WTC11 (cell line): ENCODE measurements at regions not wholly inside any gene's neighbourhood (a gene's known extent, or its start where the extent isn't known, plus 50 kb on each side); places are given as distances from the start of the nearest gene placed in this dataset.
"Not testable (repeated sequence)": the region's sequence is repeated elsewhere in the genome, so short reads cannot be mapped to it uniquely, and the experiment has no call there.

ENCODE experiments used
- ATAC-seq: fragments of 200-7000 bp; cut with Tn5 transposase; 2 replicates; pipeline ENCODE4 v1.10.0; 2021; ENCODE audit warnings: mild to moderate bottlenecking, moderate library complexity
- CTCF ChIA-PET: fragments of 300-600 bp; sonication (Branson Sonifier 250); formaldehyde crosslinking; loops from one replicate; lab custom pipeline; 2021; ENCODE audit warnings: antibody characterized with exemption; lab: Charles Lee
- POLR2A ChIA-PET: fragments of 350-600 bp; sonication (Branson Sonifier 250); formaldehyde crosslinking; loops from one replicate; lab custom pipeline; 2021; ENCODE audit warnings: antibody characterized with exemption; lab: Charles Lee
- DNase-seq: peaks from one replicate; pipeline ENCODE4 v3.0.0; 2021; ENCODE audit warnings: low spot score
- H3K27ac Mint-ChIP-seq: 2 replicates; pipeline ENCODE4 v1.8.0; 2021; ENCODE audit warnings: mixed read lengths
- H3K27me3 Mint-ChIP-seq: 2 replicates; pipeline ENCODE4 v1.8.0; 2021; ENCODE audit warnings: low read depth, mild to moderate bottlenecking, moderate library complexity, mixed read lengths
- H3K36me3 Mint-ChIP-seq: 2 replicates; pipeline ENCODE4 v1.8.0; 2021; ENCODE audit warnings: mixed read lengths
- H3K4me1 Mint-ChIP-seq: 2 replicates; pipeline ENCODE4 v1.8.0; 2022; ENCODE audit warnings: mixed read lengths
- H3K4me3 Mint-ChIP-seq: 2 replicates; pipeline ENCODE4 v1.8.0; 2021; ENCODE audit warnings: mild to moderate bottlenecking, moderate library complexity, mixed read lengths
- H3K9me3 Mint-ChIP-seq: 2 replicates; pipeline ENCODE4 v1.8.0; 2021; ENCODE audit warnings: mixed read lengths
- CBFB ChIP-seq: sonication (generic); formaldehyde crosslinking; IDR thresholded peaks from 2 replicates; pipeline ENCODE4 v1.8.1; 2022; ENCODE audit warnings: mild to moderate bottlenecking, low read depth, missing genetic modification reagents
- ELF4 ChIP-seq: sonication (generic); formaldehyde crosslinking; IDR thresholded peaks from 2 replicates; pipeline ENCODE4 v1.8.1; 2022; ENCODE audit warnings: low read depth, mild to moderate bottlenecking, moderate library complexity, missing genetic modification reagents
- ESRRA ChIP-seq: sonication (generic); formaldehyde crosslinking; IDR thresholded peaks from 2 replicates; pipeline ENCODE4 v1.8.1; 2022; ENCODE audit warnings: mild to moderate bottlenecking, missing genetic modification reagents, borderline replicate concordance
- FOXJ3 ChIP-seq: sonication (generic); formaldehyde crosslinking; IDR thresholded peaks from 2 replicates; pipeline ENCODE4 v1.9.0; 2021; ENCODE audit warnings: missing genetic modification reagents, mild to moderate bottlenecking, borderline replicate concordance
- HMGA2 ChIP-seq: fragments of 250-450 bp; sonication (Bioruptor Pico); IDR thresholded peaks from 2 replicates; pipeline ENCODE4 v1.4.0; 2021; ENCODE audit warnings: mild to moderate bottlenecking, moderate library complexity
- JUN ChIP-seq: sonication (generic); formaldehyde crosslinking; IDR thresholded peaks from 2 replicates; pipeline ENCODE4 v1.8.0; 2023; ENCODE audit warnings: mild to moderate bottlenecking, missing genetic modification reagents
- KAT7 ChIP-seq: sonication (generic); formaldehyde crosslinking; IDR thresholded peaks from 2 replicates; pipeline ENCODE4 v1.8.1; 2023; ENCODE audit warnings: missing genetic modification reagents, mild to moderate bottlenecking, borderline replicate concordance
- NR1H2 ChIP-seq: sonication (generic); formaldehyde crosslinking; IDR thresholded peaks from 2 replicates; pipeline ENCODE4 v1.9.0; 2021; ENCODE audit warnings: mild to moderate bottlenecking, moderate library complexity, missing genetic modification reagents
- OVOL2 ChIP-seq: fragments of 250-450 bp; sonication (Bioruptor Pico); IDR thresholded peaks from 2 replicates; pipeline ENCODE4 v1.9.0; 2021; ENCODE audit warnings: mild to moderate bottlenecking, borderline replicate concordance
- PRRX2 ChIP-seq: fragments of 250-450 bp; sonication (Bioruptor Pico); IDR thresholded peaks from 2 replicates; pipeline ENCODE4 v1.8.0; 2021; ENCODE audit warnings: mild to moderate bottlenecking
- SMAD3 ChIP-seq: sonication (generic); formaldehyde crosslinking; IDR thresholded peaks from 2 replicates; pipeline ENCODE4 v1.8.0; 2022; ENCODE audit warnings: missing genetic modification reagents, mild to moderate bottlenecking, borderline replicate concordance
- SOX15 ChIP-seq: fragments of 250-450 bp; sonication (Bioruptor Pico); IDR thresholded peaks from 2 replicates; pipeline ENCODE4 v1.9.0; 2021; ENCODE audit warnings: mild to moderate bottlenecking
- ZBTB21 ChIP-seq: sonication (generic); formaldehyde crosslinking; IDR thresholded peaks from 2 replicates; pipeline ENCODE4 v1.8.1; 2023; ENCODE audit warnings: mild to moderate bottlenecking, missing genetic modification reagents, borderline replicate concordance
- ZNF219 ChIP-seq: sonication (generic); formaldehyde crosslinking; IDR thresholded peaks from 2 replicates; pipeline ENCODE4 v1.8.0; 2023; ENCODE audit warnings: missing genetic modification reagents, mild to moderate bottlenecking, borderline replicate concordance
- ZNF263 ChIP-seq: sonication (generic); formaldehyde crosslinking; IDR thresholded peaks from 2 replicates; pipeline ENCODE4 v1.8.1; 2022; ENCODE audit warnings: low read depth, mild to moderate bottlenecking, moderate library complexity, missing genetic modification reagents
- TF ChIP-seq, protein P1 (sequence below): sonication (generic); formaldehyde crosslinking; IDR thresholded peaks from 2 replicates; pipeline ENCODE4 v1.8.1; 2023; ENCODE audit warnings: mild to moderate bottlenecking, missing genetic modification reagents, moderate library complexity
- TF ChIP-seq, protein P2 (sequence below): fragments of 250-450 bp; sonication (Bioruptor Pico); IDR thresholded peaks from 2 replicates; pipeline ENCODE4 v1.9.0; 2021; ENCODE audit warnings: mild to moderate bottlenecking
- TF ChIP-seq, protein P3 (sequence below): fragments of 250-450 bp; sonication (Bioruptor Pico); IDR thresholded peaks from 2 replicates; pipeline ENCODE4 v1.8.0; 2021; ENCODE audit warnings: mild to moderate bottlenecking
- TF ChIP-seq, protein P4 (sequence below): sonication (generic); formaldehyde crosslinking; IDR thresholded peaks from 2 replicates; pipeline ENCODE4 v1.8.1; 2023; ENCODE audit warnings: mild to moderate bottlenecking, missing genetic modification reagents
- TF ChIP-seq, protein P5 (sequence below): sonication (generic); formaldehyde crosslinking; IDR thresholded peaks from 2 replicates; pipeline ENCODE4 v1.8.1; 2023; ENCODE audit warnings: mild to moderate bottlenecking, moderate library complexity, missing genetic modification reagents

DNA sequence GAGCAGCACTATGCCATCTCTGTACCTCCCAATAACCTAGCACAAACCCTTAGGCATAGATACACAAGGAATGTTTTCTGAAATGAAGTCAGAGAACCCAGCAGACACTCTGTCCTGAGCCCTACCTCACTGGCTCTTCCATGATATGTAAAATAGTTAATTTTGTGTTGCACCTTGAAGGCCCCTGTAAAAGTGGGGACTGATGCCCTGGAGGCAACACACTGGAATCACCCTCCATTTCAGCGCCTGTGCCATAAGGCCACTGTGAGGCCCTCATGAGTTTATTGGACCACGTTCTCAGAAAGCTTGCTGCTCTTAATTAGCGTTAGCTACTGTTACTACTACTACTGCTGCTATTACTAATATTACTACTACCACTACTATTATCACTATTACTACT, 670.1 kb upstream of the SOX11 start:
- Mint-ChIP-seq H3K27me3 (peaks cover 19% of the 10 kb centered on the region), H3K4me1 (no peaks in the 10 kb centered on the region), H3K36me3 (peaks cover 93% of the 10 kb centered on the region), H3K27ac (no peak overlapping the region), H3K9me3 (peaks cover 88% of the 10 kb centered on the region), H3K4me3 (no peak overlapping the region)
- ChIA-PET POLR2A (no interaction called here), CTCF (no interaction called here)
- no peak for ATAC-seq
- no peak for DNase-seq
- no peak for TF ChIP-seq ZNF263 (CRISPR knock-in tag)
- TF ChIP-seq ESRRA (CRISPR knock-in tag), result no peak
- TF ChIP-seq SMAD3, result no peak
- TF ChIP-seq, protein P1, sequence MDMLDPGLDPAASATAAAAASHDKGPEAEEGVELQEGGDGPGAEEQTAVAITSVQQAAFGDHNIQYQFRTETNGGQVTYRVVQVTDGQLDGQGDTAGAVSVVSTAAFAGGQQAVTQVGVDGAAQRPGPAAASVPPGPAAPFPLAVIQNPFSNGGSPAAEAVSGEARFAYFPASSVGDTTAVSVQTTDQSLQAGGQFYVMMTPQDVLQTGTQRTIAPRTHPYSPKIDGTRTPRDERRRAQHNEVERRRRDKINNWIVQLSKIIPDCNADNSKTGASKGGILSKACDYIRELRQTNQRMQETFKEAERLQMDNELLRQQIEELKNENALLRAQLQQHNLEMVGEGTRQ (CRISPR knock-in tag), result no peak
- no peak for TF ChIP-seq FOXJ3 (CRISPR knock-in tag)
- TF ChIP-seq KAT7 (CRISPR knock-in tag), result no peak

DNA sequence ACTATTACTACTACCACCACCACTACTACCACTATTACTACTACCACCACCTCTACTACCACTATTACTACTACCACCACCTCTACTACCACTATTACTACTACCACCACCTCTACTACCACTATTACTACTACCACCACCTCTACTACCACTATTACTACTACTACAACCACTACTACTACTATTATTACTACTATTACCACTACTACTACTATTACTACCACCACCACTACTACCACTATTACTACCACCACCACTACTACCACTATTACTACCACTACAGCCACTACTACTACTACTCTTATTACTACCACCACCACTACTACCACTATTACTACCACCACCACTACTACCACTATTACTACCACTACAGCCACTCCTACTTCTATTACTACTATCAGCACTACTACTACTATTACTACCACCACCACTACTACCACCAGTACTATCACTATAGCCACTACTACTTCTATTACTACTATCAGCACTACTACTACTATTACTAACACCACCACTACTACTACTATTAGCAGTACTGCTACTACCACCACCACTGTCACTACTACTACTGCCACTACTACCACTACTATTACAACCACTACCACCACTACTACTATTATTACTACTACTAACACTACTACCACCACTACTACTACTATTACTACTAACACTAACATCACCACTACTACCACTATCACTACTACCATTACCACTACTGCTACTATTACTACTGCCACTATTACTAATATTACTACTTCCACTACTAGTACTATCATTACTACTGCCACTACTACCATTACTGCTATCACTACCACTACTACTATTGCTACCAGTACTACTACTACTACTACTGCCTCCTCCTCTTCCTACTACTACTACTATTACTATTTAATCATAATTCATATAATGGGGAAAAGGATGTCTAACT, 669.2 kb upstream of the SOX11 start:
- H3K4me3 Mint-ChIP-seq, ATAC-seq, DNase-seq, POLR2A ChIA-PET, CTCF ChIA-PET, H3K4me1 Mint-ChIP-seq, H3K27ac Mint-ChIP-seq: not testable (repeated sequence)
- Mint-ChIP-seq H3K36me3 (peaks cover 93% of the 10 kb centered on the region), H3K9me3 (peaks cover 88% of the 10 kb centered on the region), H3K27me3 (peaks cover 17% of the 10 kb centered on the region)
- TF ChIP-seq OVOL2 (CRISPR knock-in tag), result peak; percentile 83; the same call in 1 of the 2 replicates
- TF ChIP-seq SOX15, result peak; percentile 36; the same call in 1 of the 2 replicates

DNA sequence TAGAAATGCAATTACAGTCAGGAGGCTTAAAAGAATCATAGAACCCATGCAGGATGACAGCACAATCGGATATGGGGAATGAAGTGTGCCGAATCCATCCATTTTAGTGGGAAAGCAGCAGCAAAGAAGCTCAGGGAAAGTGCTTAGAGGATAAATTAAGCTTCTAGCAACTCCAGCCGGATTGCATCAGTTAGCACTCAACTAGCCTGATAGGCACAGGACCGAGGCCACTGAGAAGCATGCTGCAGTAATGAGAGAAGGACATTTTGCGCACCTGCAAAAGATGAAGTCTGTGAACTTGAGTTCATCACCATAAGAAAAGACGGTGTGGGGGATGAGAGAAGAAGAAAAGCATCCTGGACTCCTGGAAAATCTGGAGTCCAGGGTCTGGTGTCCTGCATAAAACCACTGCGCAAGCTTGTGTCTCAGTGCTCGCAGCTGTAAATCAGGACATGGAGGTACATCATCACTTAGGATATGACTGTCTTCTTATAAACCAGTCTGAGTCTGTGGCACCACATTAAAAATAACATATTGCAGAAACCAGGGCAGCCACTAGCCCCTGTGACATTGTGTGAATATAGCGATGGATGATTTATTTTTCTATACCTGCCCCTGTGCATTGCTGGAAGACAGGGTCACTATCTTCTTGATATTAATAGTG, 665.5 kb upstream of the SOX11 start:
- Mint-ChIP-seq H3K4me3 (no peak overlapping the region), H3K27me3 (peaks cover 10% of the 10 kb centered on the region), H3K9me3 (peaks cover 81% of the 10 kb centered on the region), H3K4me1 (no peaks in the 10 kb centered on the region), H3K36me3 (peaks cover 80% of the 10 kb centered on the region), H3K27ac (no peak overlapping the region)
- TF ChIP-seq NR1H2 (CRISPR knock-in tag) (no peak), ZNF219 (no peak), CBFB (CRISPR knock-in tag) (no peak), HMGA2 (no peak), PRRX2 (CRISPR knock-in tag) (no peak), JUN (CRISPR knock-in tag) (no peak), ELF4 (CRISPR knock-in tag) (no peak), ZBTB21 (CRISPR knock-in tag) (no peak), KAT7 (CRISPR knock-in tag) (no peak)
- TF ChIP-seq, protein P2, sequence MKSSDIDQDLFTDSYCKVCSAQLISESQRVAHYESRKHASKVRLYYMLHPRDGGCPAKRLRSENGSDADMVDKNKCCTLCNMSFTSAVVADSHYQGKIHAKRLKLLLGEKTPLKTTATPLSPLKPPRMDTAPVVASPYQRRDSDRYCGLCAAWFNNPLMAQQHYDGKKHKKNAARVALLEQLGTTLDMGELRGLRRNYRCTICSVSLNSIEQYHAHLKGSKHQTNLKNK (CRISPR knock-in tag), result no peak
- TF ChIP-seq, protein P3, sequence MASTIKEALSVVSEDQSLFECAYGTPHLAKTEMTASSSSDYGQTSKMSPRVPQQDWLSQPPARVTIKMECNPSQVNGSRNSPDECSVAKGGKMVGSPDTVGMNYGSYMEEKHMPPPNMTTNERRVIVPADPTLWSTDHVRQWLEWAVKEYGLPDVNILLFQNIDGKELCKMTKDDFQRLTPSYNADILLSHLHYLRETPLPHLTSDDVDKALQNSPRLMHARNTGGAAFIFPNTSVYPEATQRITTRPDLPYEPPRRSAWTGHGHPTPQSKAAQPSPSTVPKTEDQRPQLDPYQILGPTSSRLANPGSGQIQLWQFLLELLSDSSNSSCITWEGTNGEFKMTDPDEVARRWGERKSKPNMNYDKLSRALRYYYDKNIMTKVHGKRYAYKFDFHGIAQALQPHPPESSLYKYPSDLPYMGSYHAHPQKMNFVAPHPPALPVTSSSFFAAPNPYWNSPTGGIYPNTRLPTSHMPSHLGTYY (CRISPR knock-in tag), result no peak
- TF ChIP-seq, protein P4, sequence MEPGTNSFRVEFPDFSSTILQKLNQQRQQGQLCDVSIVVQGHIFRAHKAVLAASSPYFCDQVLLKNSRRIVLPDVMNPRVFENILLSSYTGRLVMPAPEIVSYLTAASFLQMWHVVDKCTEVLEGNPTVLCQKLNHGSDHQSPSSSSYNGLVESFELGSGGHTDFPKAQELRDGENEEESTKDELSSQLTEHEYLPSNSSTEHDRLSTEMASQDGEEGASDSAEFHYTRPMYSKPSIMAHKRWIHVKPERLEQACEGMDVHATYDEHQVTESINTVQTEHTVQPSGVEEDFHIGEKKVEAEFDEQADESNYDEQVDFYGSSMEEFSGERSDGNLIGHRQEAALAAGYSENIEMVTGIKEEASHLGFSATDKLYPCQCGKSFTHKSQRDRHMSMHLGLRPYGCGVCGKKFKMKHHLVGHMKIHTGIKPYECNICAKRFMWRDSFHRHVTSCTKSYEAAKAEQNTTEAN (CRISPR knock-in tag), result no peak
- TF ChIP-seq, protein P5, sequence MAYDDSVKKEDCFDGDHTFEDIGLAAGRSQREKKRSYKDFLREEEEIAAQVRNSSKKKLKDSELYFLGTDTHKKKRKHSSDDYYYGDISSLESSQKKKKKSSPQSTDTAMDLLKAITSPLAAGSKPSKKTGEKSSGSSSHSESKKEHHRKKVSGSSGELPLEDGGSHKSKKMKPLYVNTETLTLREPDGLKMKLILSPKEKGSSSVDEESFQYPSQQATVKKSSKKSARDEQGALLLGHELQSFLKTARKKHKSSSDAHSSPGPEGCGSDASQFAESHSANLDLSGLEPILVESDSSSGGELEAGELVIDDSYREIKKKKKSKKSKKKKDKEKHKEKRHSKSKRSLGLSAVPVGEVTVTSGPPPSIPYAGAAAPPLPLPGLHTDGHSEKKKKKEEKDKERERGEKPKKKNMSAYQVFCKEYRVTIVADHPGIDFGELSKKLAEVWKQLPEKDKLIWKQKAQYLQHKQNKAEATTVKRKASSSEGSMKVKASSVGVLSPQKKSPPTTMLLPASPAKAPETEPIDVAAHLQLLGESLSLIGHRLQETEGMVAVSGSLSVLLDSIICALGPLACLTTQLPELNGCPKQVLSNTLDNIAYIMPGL (CRISPR knock-in tag), result no peak
- POLR2A ChIA-PET, result no interaction called here
- ATAC-seq, result no peak
- CTCF ChIA-PET, result no interaction called here
- no peak for DNase-seq
